ENCODE measurements at regions not wholly inside any gene's neighbourhood (a gene's known extent, or its start where the extent isn't known, plus 50 kb on each side); places are given as distances from the start of the nearest gene placed in this dataset.

DNA sequence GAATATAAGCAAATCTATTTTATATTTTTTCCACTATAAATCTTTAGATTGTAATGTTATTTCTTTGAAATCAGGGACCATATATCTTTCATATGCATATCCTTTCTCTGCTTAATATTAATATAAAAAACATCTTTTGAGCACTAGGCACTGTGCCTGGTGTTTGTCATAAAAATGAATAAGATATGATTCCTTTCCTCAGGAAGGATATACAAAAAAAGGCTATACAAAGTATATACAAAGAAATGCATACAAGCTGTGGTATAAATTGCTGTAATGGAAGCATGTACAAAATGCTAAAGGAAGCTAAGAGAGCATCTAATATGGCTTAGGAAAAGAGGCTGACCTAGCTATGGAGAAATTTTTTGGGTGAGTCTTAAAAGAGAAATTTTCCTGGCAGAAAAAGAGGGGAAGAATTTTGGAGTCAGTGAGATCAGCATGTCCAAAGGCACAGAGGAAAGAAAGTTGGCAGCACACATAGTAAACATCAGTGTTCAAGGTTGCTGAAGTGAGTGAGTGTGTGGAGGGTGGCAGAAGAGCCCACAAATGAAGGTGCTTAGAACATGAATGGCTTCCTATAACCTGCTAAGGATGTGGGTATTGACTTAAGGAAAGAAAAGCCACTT is 500.0 kb downstream of the SPRY1 start:
- Histone ChIP-seq H3F3A (replicated peaks; ENCODE audit: insufficient read depth) (peaks cover 26% of the 10 kb centered on the region), H3K36me3 (replicated peaks in 1 of 2; ENCODE audit: control insufficient read depth in 1 of 2, insufficient read depth in 2 of 2, low read length in 1 of 2) (no peaks in the 10 kb centered on the region), H3K9me2 (no peaks in the 10 kb centered on the region), H3K9me3 (no peaks in the 10 kb centered on the region; the same call in 1 of the 2 replicates), H3K79me2 (ENCODE audit: insufficient read depth) (no peaks in the 10 kb centered on the region; the same call in 1 of the 2 replicates), H3K4me1 (ENCODE audit: control insufficient read depth in 1 of 2, insufficient read depth in 2 of 2, low read depth in 1 of 2, low read length in 1 of 2) (peaks cover 20 to 35% of the 10 kb centered on the region in 2 experiments; a peak in 3 of 4 replicates), H4K20me1 (ENCODE audit: insufficient read depth) (no peaks in the 10 kb centered on the region), H3K9ac (no peak overlapping the region), H3K4me3 (ENCODE audit: low read depth in 2 of 2, low read length in 1 of 2) (no peak overlapping the region), H2AFZ (ENCODE audit: low read depth) (peak overlapping the region; percentile 68; the same call in 1 of the 2 replicates), H3K27me3 (ENCODE audit: insufficient read depth) (no peaks in the 10 kb centered on the region), H3K27ac (ENCODE audit: low read depth in 2 of 2, low read length in 1 of 2) (0 out of 4 replicates have a peak overlapping the region, but pooled peaks of 1 of the 2 experiments have one; percentile 22), H3K4me2 (no peak overlapping the region)
- ChIA-PET POLR2A (no interaction called here), CTCF (interaction anchor here (0.7 kb wide), 1 partner anchor 77 kb away, joined by 3 read pairs; no protein-coding TSS in a partner anchor)
- TF ChIP-seq SMC3 (IDR thresholded peaks at IDR 0.05; ENCODE audit: low read depth, low read length) (no peak), MXI1 (IDR thresholded peaks at IDR 0.05; ENCODE audit: low read depth, low read length) (no peak), YY1 (IDR thresholded peaks at IDR 0.05; ENCODE audit: low read depth) (no peak), EZH2phosphoT487 (IDR thresholded peaks at IDR 0.05; ENCODE audit: borderline replicate concordance, low read depth) (no peak), TCF12 (IDR thresholded peaks at IDR 0.05) (no peak), RCOR1 (IDR thresholded peaks at IDR 0.05; ENCODE audit: low read length) (no peak), MEF2A (IDR thresholded peaks at IDR 0.05; ENCODE audit: borderline replicate concordance, low read depth) (no peak), RXRA (IDR thresholded peaks at IDR 0.05; ENCODE audit: borderline replicate concordance, low read depth) (no peak), JUND (IDR thresholded peaks at IDR 0.05) (no peak), CHD2 (IDR thresholded peaks at IDR 0.05; ENCODE audit: low read length, partially characterized antibody) (no peak), TEAD4 (IDR thresholded peaks at IDR 0.05; ENCODE audit: borderline replicate concordance, insufficient read depth) (no peak)
- TF ChIP-seq, protein P1, sequence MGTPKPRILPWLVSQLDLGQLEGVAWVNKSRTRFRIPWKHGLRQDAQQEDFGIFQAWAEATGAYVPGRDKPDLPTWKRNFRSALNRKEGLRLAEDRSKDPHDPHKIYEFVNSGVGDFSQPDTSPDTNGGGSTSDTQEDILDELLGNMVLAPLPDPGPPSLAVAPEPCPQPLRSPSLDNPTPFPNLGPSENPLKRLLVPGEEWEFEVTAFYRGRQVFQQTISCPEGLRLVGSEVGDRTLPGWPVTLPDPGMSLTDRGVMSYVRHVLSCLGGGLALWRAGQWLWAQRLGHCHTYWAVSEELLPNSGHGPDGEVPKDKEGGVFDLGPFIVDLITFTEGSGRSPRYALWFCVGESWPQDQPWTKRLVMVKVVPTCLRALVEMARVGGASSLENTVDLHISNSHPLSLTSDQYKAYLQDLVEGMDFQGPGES (IDR thresholded peaks at IDR 0.05; ENCODE audit: low read depth, low read length): no peak
- TF ChIP-seq, protein P2, sequence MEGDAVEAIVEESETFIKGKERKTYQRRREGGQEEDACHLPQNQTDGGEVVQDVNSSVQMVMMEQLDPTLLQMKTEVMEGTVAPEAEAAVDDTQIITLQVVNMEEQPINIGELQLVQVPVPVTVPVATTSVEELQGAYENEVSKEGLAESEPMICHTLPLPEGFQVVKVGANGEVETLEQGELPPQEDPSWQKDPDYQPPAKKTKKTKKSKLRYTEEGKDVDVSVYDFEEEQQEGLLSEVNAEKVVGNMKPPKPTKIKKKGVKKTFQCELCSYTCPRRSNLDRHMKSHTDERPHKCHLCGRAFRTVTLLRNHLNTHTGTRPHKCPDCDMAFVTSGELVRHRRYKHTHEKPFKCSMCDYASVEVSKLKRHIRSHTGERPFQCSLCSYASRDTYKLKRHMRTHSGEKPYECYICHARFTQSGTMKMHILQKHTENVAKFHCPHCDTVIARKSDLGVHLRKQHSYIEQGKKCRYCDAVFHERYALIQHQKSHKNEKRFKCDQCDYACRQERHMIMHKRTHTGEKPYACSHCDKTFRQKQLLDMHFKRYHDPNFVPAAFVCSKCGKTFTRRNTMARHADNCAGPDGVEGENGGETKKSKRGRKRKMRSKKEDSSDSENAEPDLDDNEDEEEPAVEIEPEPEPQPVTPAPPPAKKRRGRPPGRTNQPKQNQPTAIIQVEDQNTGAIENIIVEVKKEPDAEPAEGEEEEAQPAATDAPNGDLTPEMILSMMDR (IDR thresholded peaks at IDR 0.05): no peak
- DNase-seq: no peak

DNA sequence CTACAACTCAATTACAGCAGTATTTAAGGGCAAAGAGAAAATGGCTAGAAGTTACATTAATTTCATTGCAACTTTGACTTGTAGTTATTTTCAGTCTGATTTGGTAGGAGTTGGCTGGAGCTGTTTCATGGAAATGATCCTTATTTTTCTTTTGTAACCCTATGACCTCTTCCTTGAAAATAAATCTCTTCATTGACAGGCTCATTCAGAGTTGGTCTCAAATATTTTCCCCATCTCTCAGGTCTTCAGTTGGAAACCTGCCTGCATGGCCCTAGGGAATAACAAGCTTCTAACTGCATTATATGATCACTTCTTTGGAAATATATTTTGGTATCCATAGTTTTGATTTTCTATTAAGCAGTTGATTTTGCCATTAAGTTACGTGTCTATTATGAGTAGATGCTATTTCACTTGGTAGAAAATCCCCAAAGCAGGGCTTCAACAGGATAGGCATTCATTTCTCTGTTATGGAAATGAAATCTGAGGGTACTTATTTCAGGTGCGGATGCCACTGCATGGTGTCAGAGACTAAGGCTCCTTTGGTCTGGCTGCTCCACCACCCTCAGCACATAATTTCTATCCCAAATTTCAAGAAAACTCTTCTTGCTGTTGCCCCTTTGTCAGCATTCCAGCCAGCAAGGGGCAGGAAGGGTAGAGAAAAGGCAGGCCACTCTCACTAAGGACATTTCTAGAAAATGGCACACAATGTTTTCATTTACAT is 502.5 kb downstream of the SPRY1 start:
- Histone ChIP-seq H3K79me2 (ENCODE audit: insufficient read depth) (no peaks in the 10 kb centered on the region; the same call in 1 of the 2 replicates), H3K36me3 (replicated peaks in 1 of 2; ENCODE audit: control insufficient read depth in 1 of 2, insufficient read depth in 2 of 2, low read length in 1 of 2) (no peaks in the 10 kb centered on the region), H3K4me3 (ENCODE audit: low read depth in 2 of 2, low read length in 1 of 2) (no peak overlapping the region), H3K9me3 (no peaks in the 10 kb centered on the region; the same call in 1 of the 2 replicates), H4K20me1 (ENCODE audit: insufficient read depth) (no peaks in the 10 kb centered on the region), H3K9me2 (no peaks in the 10 kb centered on the region), H3K27ac (ENCODE audit: low read depth in 2 of 2, low read length in 1 of 2) (no peak overlapping the region), H2AFZ (ENCODE audit: low read depth) (0 out of 2 replicates have a peak overlapping the region, but pooled peaks have one; percentile 1), H3K4me2 (no peak overlapping the region), H3K9ac (no peak overlapping the region), H3K27me3 (ENCODE audit: insufficient read depth) (no peaks in the 10 kb centered on the region), H3F3A (replicated peaks; ENCODE audit: insufficient read depth) (peaks cover 2% of the 10 kb centered on the region), H3K4me1 (ENCODE audit: control insufficient read depth in 1 of 2, insufficient read depth in 2 of 2, low read depth in 1 of 2, low read length in 1 of 2) (peaks cover 1 to 9% of the 10 kb centered on the region in 2 experiments; a peak in 2 of 4 replicates)
- CTCF ChIA-PET: interaction anchor here (1.0 kb wide), 1 partner anchor 247 kb away, joined by 3 read pairs; no protein-coding TSS in a partner anchor
- POLR2A ChIA-PET: no interaction called here
- WGBS (ENCODE audit: low lambda C conversion rate): 86% methylated on average over 2 of the region's 2 CpGs
- no peak for DNase-seq
- no peak for TF ChIP-seq FOSL2 (IDR thresholded peaks at IDR 0.05; ENCODE audit: borderline replicate concordance, low read depth)
- no peak for TF ChIP-seq RCOR1 (IDR thresholded peaks at IDR 0.05; ENCODE audit: low read length)
- TF ChIP-seq EZH2phosphoT487 (IDR thresholded peaks at IDR 0.05; ENCODE audit: borderline replicate concordance, low read depth): no peak
- no peak for TF ChIP-seq CHD2 (IDR thresholded peaks at IDR 0.05; ENCODE audit: low read length, partially characterized antibody)
- TF ChIP-seq, protein P3, sequence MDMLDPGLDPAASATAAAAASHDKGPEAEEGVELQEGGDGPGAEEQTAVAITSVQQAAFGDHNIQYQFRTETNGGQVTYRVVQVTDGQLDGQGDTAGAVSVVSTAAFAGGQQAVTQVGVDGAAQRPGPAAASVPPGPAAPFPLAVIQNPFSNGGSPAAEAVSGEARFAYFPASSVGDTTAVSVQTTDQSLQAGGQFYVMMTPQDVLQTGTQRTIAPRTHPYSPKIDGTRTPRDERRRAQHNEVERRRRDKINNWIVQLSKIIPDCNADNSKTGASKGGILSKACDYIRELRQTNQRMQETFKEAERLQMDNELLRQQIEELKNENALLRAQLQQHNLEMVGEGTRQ (IDR thresholded peaks at IDR 0.05; ENCODE audit: borderline replicate concordance, low read depth, low read length): no peak
- no peak for TF ChIP-seq RFX5 (IDR thresholded peaks at IDR 0.05; ENCODE audit: low read length)
- no peak for TF ChIP-seq EP300 (IDR thresholded peaks at IDR 0.05; ENCODE audit: borderline replicate concordance in 1 of 2, low read depth in 1 of 2, low read length in 1 of 2)
- TF ChIP-seq FOXJ3 (CRISPR knock-in tag; IDR thresholded peaks at IDR 0.05): no peak
- TF ChIP-seq POLR2AphosphoS5 (IDR thresholded peaks at IDR 0.05; ENCODE audit: low read depth, low read length): no peak
- TF ChIP-seq, protein P2 (IDR thresholded peaks at IDR 0.05): no peak

All from SK-N-SH (cell line).